ENCODE measurements at regions not wholly inside any gene's neighbourhood (a gene's known extent, or its start where the extent isn't known, plus 50 kb on each side); places are given as distances from the start of the nearest gene placed in this dataset.

DNA sequence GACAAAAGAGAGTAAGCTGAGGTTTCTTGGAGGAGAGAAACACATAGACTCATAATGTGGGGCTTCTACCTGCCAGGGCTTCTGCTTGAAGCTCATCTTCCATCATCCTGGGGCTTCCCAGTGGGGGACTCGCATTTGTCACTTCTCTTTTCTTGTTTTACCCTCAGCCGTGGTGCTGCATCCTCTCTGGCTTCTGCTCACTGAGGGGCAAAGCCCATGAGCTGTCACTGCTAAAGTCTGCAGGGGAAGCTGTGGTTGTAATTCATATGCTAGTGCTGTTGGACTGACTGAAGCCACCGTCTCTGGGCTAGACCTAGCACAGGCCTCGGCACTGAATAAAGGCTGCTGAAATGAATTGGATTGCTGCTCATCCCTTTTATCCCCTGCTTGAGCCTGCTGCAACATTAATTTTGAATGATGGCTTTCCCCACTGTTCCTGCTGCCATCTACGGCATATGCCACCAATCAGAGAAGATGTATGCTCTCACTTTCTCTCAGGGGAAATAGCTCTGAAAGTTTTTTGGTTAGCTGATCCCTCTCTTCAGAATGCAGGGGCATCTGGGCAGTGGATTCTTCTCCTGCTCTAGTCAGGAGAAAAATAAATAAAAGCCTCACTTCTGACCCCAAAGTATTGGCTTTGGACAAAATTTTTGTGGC, 568.4 kb upstream of the MAP3K7 start:
- Histone ChIP-seq H3K9me2 (replicated peaks; ENCODE audit: low read length) (no peaks in the 10 kb centered on the region), H3K27ac (ENCODE audit: low read length) (no peak overlapping the region), H3K4me1 (ENCODE audit: insufficient read depth, low read length) (no peaks in the 10 kb centered on the region), H3K79me2 (ENCODE audit: low read length) (no peaks in the 10 kb centered on the region), H3F3A (ENCODE audit: low read length, unreplicated experiment) (no peaks in the 10 kb centered on the region), H2AFZ (ENCODE audit: low read length) (no peak overlapping the region), H3K9ac (ENCODE audit: low read length) (no peak overlapping the region), H3K9me3 (ENCODE audit: low read length) (no peaks in the 10 kb centered on the region), H3K27me3 (ENCODE audit: low read length) (0 out of 2 replicates have a peak, but pooled peaks cover 4% of the 10 kb centered on the region), H3K36me3 (ENCODE audit: low read depth, low read length) (no peaks in the 10 kb centered on the region), H3K4me2 (ENCODE audit: low read length) (no peak overlapping the region), H4K20me1 (ENCODE audit: low read length) (no peaks in the 10 kb centered on the region), H3K4me3 (ENCODE audit: low read length) (no peak overlapping the region)
- DNase-seq (no peak), ATAC-seq (no peak)
- POLR2A ChIA-PET (ENCODE audit: unreplicated experiment) = no interaction called here
- CTCF ChIA-PET = no interaction called here
- TF ChIP-seq, protein P1, sequence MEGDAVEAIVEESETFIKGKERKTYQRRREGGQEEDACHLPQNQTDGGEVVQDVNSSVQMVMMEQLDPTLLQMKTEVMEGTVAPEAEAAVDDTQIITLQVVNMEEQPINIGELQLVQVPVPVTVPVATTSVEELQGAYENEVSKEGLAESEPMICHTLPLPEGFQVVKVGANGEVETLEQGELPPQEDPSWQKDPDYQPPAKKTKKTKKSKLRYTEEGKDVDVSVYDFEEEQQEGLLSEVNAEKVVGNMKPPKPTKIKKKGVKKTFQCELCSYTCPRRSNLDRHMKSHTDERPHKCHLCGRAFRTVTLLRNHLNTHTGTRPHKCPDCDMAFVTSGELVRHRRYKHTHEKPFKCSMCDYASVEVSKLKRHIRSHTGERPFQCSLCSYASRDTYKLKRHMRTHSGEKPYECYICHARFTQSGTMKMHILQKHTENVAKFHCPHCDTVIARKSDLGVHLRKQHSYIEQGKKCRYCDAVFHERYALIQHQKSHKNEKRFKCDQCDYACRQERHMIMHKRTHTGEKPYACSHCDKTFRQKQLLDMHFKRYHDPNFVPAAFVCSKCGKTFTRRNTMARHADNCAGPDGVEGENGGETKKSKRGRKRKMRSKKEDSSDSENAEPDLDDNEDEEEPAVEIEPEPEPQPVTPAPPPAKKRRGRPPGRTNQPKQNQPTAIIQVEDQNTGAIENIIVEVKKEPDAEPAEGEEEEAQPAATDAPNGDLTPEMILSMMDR (conservative IDR thresholded peaks at IDR 0.05; ENCODE audit: low read depth, low read length) = no peak
- TF ChIP-seq EZH2phosphoT487 (IDR thresholded peaks at IDR 0.05; ENCODE audit: borderline replicate concordance, low read length) = no peak
- no peak for TF ChIP-seq EZH2 (IDR thresholded peaks at IDR 0.05; ENCODE audit: low read length, unreplicated experiment)
- no TSS peak for BruUV-seq (replicated peaks)
- intact Hi-C loops (cut with micrococcal nuclease) = no loop called here

GRCh38 chr6:91152824-91153223, 566.0 kb upstream of the MAP3K7 start:
- Histone ChIP-seq H3K36me3 (ENCODE audit: low read depth, low read length) (no peaks in the 10 kb centered on the region), H3K9me3 (ENCODE audit: low read length) (no peaks in the 10 kb centered on the region), H3K4me3 (ENCODE audit: low read length) (no peak overlapping the region), H2AFZ (ENCODE audit: low read length) (no peak overlapping the region), H3K27me3 (ENCODE audit: low read length) (0 out of 2 replicates have a peak, but pooled peaks cover 4% of the 10 kb centered on the region), H3K4me1 (ENCODE audit: insufficient read depth, low read length) (no peaks in the 10 kb centered on the region), H4K20me1 (ENCODE audit: low read length) (no peaks in the 10 kb centered on the region), H3K27ac (ENCODE audit: low read length) (no peak overlapping the region), H3K9ac (ENCODE audit: low read length) (no peak overlapping the region), H3K4me2 (ENCODE audit: low read length) (no peak overlapping the region), H3K79me2 (ENCODE audit: low read length) (no peaks in the 10 kb centered on the region), H3F3A (ENCODE audit: low read length, unreplicated experiment) (no peaks in the 10 kb centered on the region), H3K9me2 (replicated peaks; ENCODE audit: low read length) (no peaks in the 10 kb centered on the region)
- intact Hi-C loops (cut with micrococcal nuclease) = no loop called here
- ChIA-PET CTCF (no interaction called here), POLR2A (ENCODE audit: unreplicated experiment) (no interaction called here)
- DNase-seq (no peak), ATAC-seq (no peak)
- TF ChIP-seq EZH2 (IDR thresholded peaks at IDR 0.05; ENCODE audit: low read length, unreplicated experiment) = no peak
- TF ChIP-seq, protein P1 (conservative IDR thresholded peaks at IDR 0.05; ENCODE audit: low read depth, low read length) = no peak
- no peak for TF ChIP-seq EZH2phosphoT487 (IDR thresholded peaks at IDR 0.05; ENCODE audit: borderline replicate concordance, low read length)
- BruUV-seq (replicated peaks) = no TSS peak

GRCh38 chr6:91149956-91150705, 563.3 kb upstream of the MAP3K7 start:
- ChIA-PET POLR2A (ENCODE audit: unreplicated experiment) (no interaction called here), CTCF (interaction anchor here (0.5 kb wide), 1 partner anchor 1602 kb away, joined by 3 read pairs; no protein-coding TSS in a partner anchor)
- Histone ChIP-seq H3F3A (ENCODE audit: low read length, unreplicated experiment) (no peaks in the 10 kb centered on the region), H3K27ac (ENCODE audit: low read length) (no peak overlapping the region), H2AFZ (ENCODE audit: low read length) (no peak overlapping the region), H3K9ac (ENCODE audit: low read length) (no peak overlapping the region), H4K20me1 (ENCODE audit: low read length) (no peaks in the 10 kb centered on the region), H3K4me1 (ENCODE audit: insufficient read depth, low read length) (no peaks in the 10 kb centered on the region), H3K27me3 (ENCODE audit: low read length) (no peaks in the 10 kb centered on the region), H3K4me2 (ENCODE audit: low read length) (no peak overlapping the region), H3K9me3 (ENCODE audit: low read length) (no peaks in the 10 kb centered on the region), H3K4me3 (ENCODE audit: low read length) (no peak overlapping the region), H3K79me2 (ENCODE audit: low read length) (no peaks in the 10 kb centered on the region), H3K36me3 (ENCODE audit: low read depth, low read length) (no peaks in the 10 kb centered on the region), H3K9me2 (replicated peaks; ENCODE audit: low read length) (no peaks in the 10 kb centered on the region)
- ATAC-seq (no peak), DNase-seq (no peak)
- intact Hi-C loops (cut with micrococcal nuclease) = no loop called here
- BruUV-seq (replicated peaks) = no TSS peak
- TF ChIP-seq EZH2phosphoT487 (IDR thresholded peaks at IDR 0.05; ENCODE audit: borderline replicate concordance, low read length) (no peak), EZH2 (IDR thresholded peaks at IDR 0.05; ENCODE audit: low read length, unreplicated experiment) (no peak)
- TF ChIP-seq, protein P1 (conservative IDR thresholded peaks at IDR 0.05; ENCODE audit: low read depth, low read length) = no peak

Data from PC-3 (cell line).